H1 (cell line): ENCODE measurements at regions not wholly inside any gene's neighbourhood (a gene's known extent, or its start where the extent isn't known, plus 50 kb on each side); places are given as distances from the start of the nearest gene placed in this dataset.

ENCODE experiments used
- ATF3 ChIP-seq: IDR thresholded peaks from 2 replicates; pipeline ENCODE4 v1.6.1; 2011; ENCODE audit warnings: low read depth, mild to moderate bottlenecking, low read length; ENCODE audit not compliant: insufficient read depth
- KDM5A ChIP-seq: fragments of 200-600 bp; IDR thresholded peaks from 2 replicates; pipeline ENCODE4 v1.7.1; 2012; ENCODE audit warnings: mild to moderate bottlenecking, low read length, inconsistent platforms, mixed read lengths
- TF ChIP-seq, protein P1 (sequence below): IDR thresholded peaks from 2 replicates; pipeline ENCODE4 v1.6.1; 2012; ENCODE audit warnings: low read length, inconsistent platforms

DNA sequence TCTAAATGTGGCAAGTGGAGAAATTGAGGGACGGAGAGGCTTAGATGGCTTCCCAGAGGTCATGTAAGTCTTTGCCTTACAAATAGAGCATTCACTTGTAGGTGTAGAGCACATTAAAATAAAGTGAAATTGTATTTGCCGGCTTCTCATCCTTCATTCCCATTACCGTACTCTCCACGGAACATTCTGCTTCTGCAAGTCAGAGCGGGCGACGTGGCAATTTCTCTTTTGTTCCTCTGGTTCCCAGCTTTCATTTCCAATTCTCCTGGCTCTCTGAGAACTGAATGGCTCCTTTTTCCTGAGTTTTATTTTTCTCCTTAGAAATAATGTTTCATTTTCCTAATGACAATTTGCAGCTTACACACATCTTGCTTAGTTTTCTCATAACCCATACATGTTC, 51.3 kb upstream of the PFKP start (continued):
- TF ChIP-seq KDM5A, result no peak
- TF ChIP-seq, protein P1, sequence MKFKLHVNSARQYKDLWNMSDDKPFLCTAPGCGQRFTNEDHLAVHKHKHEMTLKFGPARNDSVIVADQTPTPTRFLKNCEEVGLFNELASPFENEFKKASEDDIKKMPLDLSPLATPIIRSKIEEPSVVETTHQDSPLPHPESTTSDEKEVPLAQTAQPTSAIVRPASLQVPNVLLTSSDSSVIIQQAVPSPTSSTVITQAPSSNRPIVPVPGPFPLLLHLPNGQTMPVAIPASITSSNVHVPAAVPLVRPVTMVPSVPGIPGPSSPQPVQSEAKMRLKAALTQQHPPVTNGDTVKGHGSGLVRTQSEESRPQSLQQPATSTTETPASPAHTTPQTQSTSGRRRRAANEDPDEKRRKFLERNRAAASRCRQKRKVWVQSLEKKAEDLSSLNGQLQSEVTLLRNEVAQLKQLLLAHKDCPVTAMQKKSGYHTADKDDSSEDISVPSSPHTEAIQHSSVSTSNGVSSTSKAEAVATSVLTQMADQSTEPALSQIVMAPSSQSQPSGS, result no peak
- TF ChIP-seq ATF3, result no peak
